Gastroesophageal sphincter (tissue), 3 donors: ENCODE measurements at regions not wholly inside any gene's neighbourhood (a gene's known extent, or its start where the extent isn't known, plus 50 kb on each side); places are given as distances from the start of the nearest gene placed in this dataset.

Experiments used
- POLR2AphosphoS5 ChIP-seq: sonication (generic); formaldehyde crosslinking; IDR thresholded peaks from one replicate; pipeline ENCODE4 v1.6.1; 2017; ENCODE audit warnings: antibody characterized with exemption
- TF ChIP-seq, protein P1 (sequence below), 4 experiments: fragments of 200-600 bp in 2 of 4; fragments of 450-650 bp in 2 of 4; sonication (generic) in 1 of 4; IDR thresholded peaks; one replicate each; pipeline ENCODE4 v1.5.1; 2017 to 2019; ENCODE audit warnings: antibody characterized with exemption in 4 of 4, mild to moderate bottlenecking in 2 of 4, moderate library complexity in 2 of 4

DNA sequence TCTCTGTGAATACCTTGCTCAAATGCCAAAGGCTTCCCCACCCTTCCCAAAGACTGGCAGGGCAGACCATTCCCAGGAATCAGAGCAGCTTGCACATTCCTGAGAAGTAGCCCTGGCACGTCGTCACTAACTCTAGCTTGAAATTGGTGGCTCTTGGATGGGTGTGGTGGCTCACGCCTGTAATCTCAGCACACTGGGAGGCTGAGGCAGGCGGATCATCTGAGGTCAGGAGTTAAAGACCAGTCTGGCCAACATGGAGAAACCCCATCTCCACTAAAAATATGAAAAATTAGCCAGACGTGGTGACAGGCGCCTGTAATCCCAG is 108.2 kb upstream of the MPP7 start:
- TF ChIP-seq, protein P1, sequence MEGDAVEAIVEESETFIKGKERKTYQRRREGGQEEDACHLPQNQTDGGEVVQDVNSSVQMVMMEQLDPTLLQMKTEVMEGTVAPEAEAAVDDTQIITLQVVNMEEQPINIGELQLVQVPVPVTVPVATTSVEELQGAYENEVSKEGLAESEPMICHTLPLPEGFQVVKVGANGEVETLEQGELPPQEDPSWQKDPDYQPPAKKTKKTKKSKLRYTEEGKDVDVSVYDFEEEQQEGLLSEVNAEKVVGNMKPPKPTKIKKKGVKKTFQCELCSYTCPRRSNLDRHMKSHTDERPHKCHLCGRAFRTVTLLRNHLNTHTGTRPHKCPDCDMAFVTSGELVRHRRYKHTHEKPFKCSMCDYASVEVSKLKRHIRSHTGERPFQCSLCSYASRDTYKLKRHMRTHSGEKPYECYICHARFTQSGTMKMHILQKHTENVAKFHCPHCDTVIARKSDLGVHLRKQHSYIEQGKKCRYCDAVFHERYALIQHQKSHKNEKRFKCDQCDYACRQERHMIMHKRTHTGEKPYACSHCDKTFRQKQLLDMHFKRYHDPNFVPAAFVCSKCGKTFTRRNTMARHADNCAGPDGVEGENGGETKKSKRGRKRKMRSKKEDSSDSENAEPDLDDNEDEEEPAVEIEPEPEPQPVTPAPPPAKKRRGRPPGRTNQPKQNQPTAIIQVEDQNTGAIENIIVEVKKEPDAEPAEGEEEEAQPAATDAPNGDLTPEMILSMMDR (IDR thresholded peaks at IDR 0.05) = no peak
- no peak for TF ChIP-seq POLR2AphosphoS5
